Naive thymus-derived CD4-positive, alpha-beta T cell (primary cell): ENCODE measurements at regions not wholly inside any gene's neighbourhood (a gene's known extent, or its start where the extent isn't known, plus 50 kb on each side); places are given as distances from the start of the nearest gene placed in this dataset.
A peak's percentile ranks its signal among the peaks of the same experiment; 100 is the strongest.

Experiments
- ATAC-seq: fragments of 150-1000 bp; cut with Tn5 transposase; 2 replicates; pipeline ENCODE4 v1.10.0; 2021; ENCODE audit warnings: mild to moderate bottlenecking, moderate library complexity
- CTCF ChIA-PET: fragments of 350-600 bp; sonication (Branson Sonifier 250); formaldehyde crosslinking; loops from one replicate; lab custom pipeline; 2021; ENCODE audit warnings: antibody characterized with exemption; lab: Charles Lee
- POLR2A ChIA-PET: fragments of 350-600 bp; sonication (Branson Sonifier 250); formaldehyde crosslinking; loops from one replicate; lab custom pipeline; 2021; ENCODE audit warnings: antibody characterized with exemption, inconsistent platforms; lab: Charles Lee
- DNase-seq, 9 donors: peaks; one replicate each; pipeline versions ENCODE4 v3.0.0 to v3.0.0-alpha.2; 2020 to 2022; ENCODE audit warnings: mixed read lengths in 1 of 9
- H3K27ac ChIP-seq: one replicate; pipeline ENCODE4 v1.7.0; 2013; ENCODE audit warnings: mild to moderate bottlenecking, low read depth, low read length, moderate library complexity
- H3K27me3 ChIP-seq, 2 donors: one replicate each; pipeline ENCODE4 v1.7.0; 2013; ENCODE audit warnings: low read length in 2 of 2, mild to moderate bottlenecking in 2 of 2, moderate library complexity in 2 of 2; ENCODE audit not compliant: control insufficient read depth in 2 of 2, insufficient read depth in 2 of 2
- H3K36me3 ChIP-seq, 3 experiments: 1 replicate in 2 of 3; 2 replicates in 1 of 3; pipeline ENCODE4 v1.7.0; 2013; ENCODE audit warnings: low read length in 3 of 3, mild to moderate bottlenecking in 3 of 3, moderate library complexity in 1 of 3; ENCODE audit not compliant: insufficient read depth in 3 of 3, control insufficient read depth in 2 of 3
- H3K4me1 ChIP-seq, 2 donors: one replicate each; pipeline ENCODE4 v1.7.0; 2013; ENCODE audit warnings: low read length in 2 of 2, mild to moderate bottlenecking in 2 of 2, moderate library complexity in 1 of 2; ENCODE audit not compliant: control insufficient read depth in 2 of 2, insufficient read depth in 2 of 2
- H3K4me3 ChIP-seq: 2 replicates; pipeline ENCODE4 v1.7.0; 2013; ENCODE audit warnings: mild to moderate bottlenecking, low read length
- H3K9me3 ChIP-seq, 3 experiments: 1 replicate in 2 of 3; 2 replicates in 1 of 3; pipeline ENCODE4 v1.7.0; 2013; ENCODE audit warnings: low read length in 3 of 3; ENCODE audit not compliant: control insufficient read depth in 2 of 3
- H3K27ac Mint-ChIP-seq, 9 donors: one replicate each; pipeline ENCODE4 v1.8.0; 2020 to 2022; ENCODE audit warnings: mixed read lengths in 9 of 9, mild to moderate bottlenecking in 8 of 9, moderate library complexity in 5 of 9, inconsistent platforms in 2 of 9
- H3K27me3 Mint-ChIP-seq, 5 donors: one replicate each; pipeline ENCODE4 v1.8.0; 2021 to 2022; ENCODE audit warnings: mixed read lengths in 5 of 5, mild to moderate bottlenecking in 1 of 5
- H3K36me3 Mint-ChIP-seq, 5 donors: one replicate each; pipeline ENCODE4 v1.8.0; 2020 to 2022; ENCODE audit warnings: mixed read lengths in 5 of 5, mild to moderate bottlenecking in 3 of 5, inconsistent platforms in 1 of 5
- H3K4me1 Mint-ChIP-seq, 7 donors: one replicate each; pipeline ENCODE4 v1.8.0; 2020 to 2022; ENCODE audit warnings: mixed read lengths in 7 of 7, mild to moderate bottlenecking in 3 of 7, inconsistent platforms in 1 of 7
- H3K4me3 Mint-ChIP-seq, 10 donors: one replicate each; pipeline ENCODE4 v1.8.0; 2020 to 2022; ENCODE audit warnings: mild to moderate bottlenecking in 10 of 10, mixed read lengths in 10 of 10, moderate library complexity in 6 of 10, inconsistent platforms in 2 of 10
- H3K9me3 Mint-ChIP-seq, 11 donors: one replicate each; pipeline ENCODE4 v1.8.0; 2020 to 2022; ENCODE audit warnings: mixed read lengths in 11 of 11, mild to moderate bottlenecking in 4 of 11, inconsistent platforms in 1 of 11, moderate library complexity in 1 of 11
- intact Hi-C, 2 donors: fragments of 100-400 bp; cut with micrococcal nuclease; formaldehyde crosslinking; loops; one replicate each; pipeline ENCODE4 v1.15.1; 2023

DNA sequence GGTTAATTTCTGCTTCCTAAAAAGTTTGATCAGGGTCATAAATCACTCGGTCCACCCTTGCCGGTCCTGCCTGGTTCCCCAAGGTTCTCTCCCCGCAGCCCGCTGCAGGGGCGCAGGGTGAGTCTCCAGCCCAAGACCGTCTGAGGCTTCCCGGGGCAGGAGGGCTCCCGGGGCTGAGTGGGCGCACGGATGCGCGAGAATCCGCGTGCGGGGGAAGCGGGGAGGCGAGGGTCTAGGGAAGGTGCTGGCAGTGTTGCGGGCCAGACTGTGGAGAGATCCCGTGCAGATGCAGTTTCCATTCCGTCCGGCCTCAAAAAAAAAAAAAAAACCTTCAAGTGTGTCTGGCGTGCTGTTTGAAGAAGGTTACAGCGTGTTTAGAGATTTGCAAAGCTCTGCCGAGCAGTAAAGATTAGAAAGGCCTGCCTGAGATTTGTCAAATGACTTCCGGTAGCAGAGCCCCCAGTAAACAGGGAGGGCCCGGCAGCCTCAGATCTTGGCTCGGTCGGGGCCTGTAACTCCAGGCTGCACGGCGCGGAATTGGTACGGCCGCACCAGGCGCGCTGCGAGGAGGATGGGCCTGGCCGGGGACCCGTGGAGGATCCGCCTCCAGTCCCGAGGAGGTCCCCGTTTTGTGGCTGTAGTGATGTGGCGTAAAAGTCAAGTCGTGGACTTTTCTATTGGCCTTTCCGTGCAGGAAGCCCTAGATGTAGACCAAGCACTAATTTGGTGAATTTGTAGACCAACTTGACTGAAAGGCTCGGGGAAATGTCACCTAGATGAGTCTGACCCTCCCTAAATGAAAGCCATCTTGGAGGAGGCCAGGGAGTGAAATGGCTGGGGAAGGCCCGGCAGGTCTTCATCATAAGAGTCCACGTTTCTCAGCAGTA, 293.2 kb upstream of the NFE2L3 start:
- Mint-ChIP-seq H3K9me3 (peaks cover 4 to 55% (median 20%) of the 10 kb centered on the region in 11 donors), H3K4me1 (peaks cover 11 to 59% (median 27%) of the 10 kb centered on the region in 7 donors), H3K27me3 (peaks cover 13 to 67% (median 59%) of the 10 kb centered on the region in 5 donors), H3K36me3 (peaks cover 0 to 25% (median 0%) of the 10 kb centered on the region in 5 donors), H3K4me3 (peak overlapping the region in 4 of 10 donors; percentile 34 to 75 (median 44)), H3K27ac (peak overlapping the region in 6 of 9 donors; percentile 53 to 93 (median 82))
- DNase-seq = peak in 1 of 9 donors; percentile 22
- no peak overlapping the region for H3K4me3 ChIP-seq
- intact Hi-C loops = loop anchor here (10.0 kb wide), 2 partner anchors 734 to 1284 kb away; partner anchors contain the start of genes CYCS (in 1 of the 2) and PALS2 (in 1 of the 2)
- H3K9me3 ChIP-seq = peaks cover 0 to 28% (median 0%) of the 10 kb centered on the region in 3 experiments
- no peak for ATAC-seq
- no peak overlapping the region for H3K27ac ChIP-seq
- peaks cover 11% of the 10 kb centered on the region in 2 donors for H3K4me1 ChIP-seq
- H3K36me3 ChIP-seq = no peaks in the 10 kb centered on the region
- POLR2A ChIA-PET = no interaction called here
- CTCF ChIA-PET = no interaction called here
- peaks cover 45 to 97% of the 10 kb centered on the region in 2 donors for H3K27me3 ChIP-seq

DNA sequence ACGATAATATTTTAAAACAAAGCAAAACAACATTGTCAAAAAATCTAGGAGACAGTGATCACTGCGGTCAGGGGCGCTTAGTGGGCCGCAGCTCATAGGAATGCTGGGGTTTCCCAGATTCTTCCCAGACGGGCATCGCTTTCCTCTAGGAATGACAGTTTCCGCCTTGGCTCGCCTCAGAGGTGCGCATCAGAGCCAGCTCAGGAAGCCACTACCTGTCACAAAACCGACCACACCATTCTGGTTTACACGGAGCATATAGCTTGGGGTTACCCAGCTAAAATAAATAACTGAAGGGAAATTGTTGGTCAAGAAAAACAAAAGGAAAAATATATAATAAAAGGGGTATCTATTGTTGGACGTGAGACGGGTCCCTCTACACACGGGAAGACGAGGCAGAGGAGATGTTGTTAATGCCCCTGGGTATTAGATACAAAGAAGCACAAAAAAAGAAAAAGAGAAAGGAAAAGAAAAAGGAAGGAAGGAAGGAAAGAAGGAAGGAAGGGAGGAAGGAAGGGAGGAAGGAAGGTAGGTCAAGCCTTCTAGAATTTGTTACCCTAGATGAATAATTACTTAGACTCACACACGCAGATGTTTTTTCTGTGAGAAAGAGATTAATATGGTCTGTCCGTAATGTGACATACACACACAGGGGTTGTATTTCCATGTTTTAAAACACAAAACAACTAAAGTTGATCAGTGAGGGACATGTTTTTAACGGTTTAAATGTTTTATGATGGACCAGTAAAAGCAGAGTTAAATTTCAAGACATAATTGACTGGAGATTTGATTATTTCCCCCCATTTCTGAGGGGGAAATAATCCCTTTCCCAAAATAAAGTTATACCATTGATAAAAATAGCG, 292.4 kb upstream of the NFE2L3 start:
- no peaks in the 10 kb centered on the region for H3K36me3 ChIP-seq
- Mint-ChIP-seq H3K36me3 (peaks cover 0 to 25% (median 0%) of the 10 kb centered on the region in 5 donors), H3K27ac (peak overlapping the region in 6 of 9 donors; percentile 53 to 93 (median 82)), H3K27me3 (peaks cover 8 to 63% (median 53%) of the 10 kb centered on the region in 5 donors), H3K9me3 (peaks cover 4 to 54% (median 20%) of the 10 kb centered on the region in 11 donors), H3K4me1 (peaks cover 8 to 54% (median 21%) of the 10 kb centered on the region in 7 donors), H3K4me3 (peak overlapping the region in 7 of 10 donors; percentile 27 to 87 (median 41))
- H3K9me3 ChIP-seq = peaks cover 0 to 28% (median 0%) of the 10 kb centered on the region in 3 experiments
- intact Hi-C loops = loop anchor here (2.0 to 10.0 kb wide), 6 partner anchors 677 to 1328 kb away; partner anchors contain the start of genes PALS2 (in 2 of the 2), CYCS (in 1 of the 2) and HOXA11 (in 1 of the 2)
- peaks cover 37 to 93% of the 10 kb centered on the region in 2 donors for H3K27me3 ChIP-seq
- H3K27ac ChIP-seq = no peak overlapping the region
- no peak overlapping the region for H3K4me3 ChIP-seq
- POLR2A ChIA-PET = no interaction called here
- CTCF ChIA-PET = no interaction called here
- H3K4me1 ChIP-seq = peaks cover 11% of the 10 kb centered on the region in 2 donors
- DNase-seq = peak in 2 of 9 donors; percentile 19 to 26
- no peak for ATAC-seq

DNA sequence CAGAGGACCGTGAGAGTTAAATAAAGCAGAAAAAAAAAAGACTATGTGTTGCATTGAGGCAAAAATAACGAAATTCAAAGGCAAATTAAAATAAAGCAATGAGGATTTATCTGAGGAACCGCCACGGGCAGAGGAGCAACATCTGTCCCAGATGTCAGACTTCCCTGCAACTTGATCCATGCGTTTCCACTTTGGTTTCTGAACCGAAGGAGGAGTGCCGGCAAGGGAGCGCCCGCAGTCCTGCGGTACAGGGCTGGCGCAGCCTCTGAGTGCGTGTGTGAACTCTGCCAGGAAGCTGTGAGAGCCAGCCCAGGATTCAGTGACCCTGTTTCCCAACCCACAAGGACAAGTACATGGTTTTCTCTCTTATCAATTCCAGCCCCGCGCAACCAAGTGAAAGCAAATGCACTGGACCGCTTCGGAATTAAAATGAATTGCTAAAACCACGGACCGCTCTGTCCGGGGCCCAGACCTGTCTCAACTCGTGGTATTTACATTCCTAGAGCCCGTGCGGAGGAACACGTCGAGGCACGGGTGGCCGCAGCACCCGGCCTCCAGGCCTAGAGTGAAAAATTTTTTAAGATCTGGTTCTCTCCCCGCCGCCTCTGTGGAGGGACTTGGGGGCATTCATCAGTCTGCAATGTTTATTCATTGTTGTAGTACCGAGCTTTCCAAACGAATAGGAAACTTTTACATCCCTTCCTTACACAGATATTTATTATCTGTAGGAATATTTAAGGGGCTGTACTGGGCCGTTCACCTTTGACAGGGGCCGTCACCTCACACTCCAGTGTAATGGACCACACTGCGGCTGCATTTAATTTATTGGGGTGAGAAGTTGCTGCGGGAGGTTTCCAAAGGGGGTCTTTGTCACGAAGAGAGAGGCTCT, 291.5 kb upstream of the NFE2L3 start:
- Histone ChIP-seq H3K4me3 (no peak overlapping the region), H3K27me3 (peaks cover 37 to 92% of the 10 kb centered on the region in 2 donors), H3K4me1 (peaks cover 8 to 11% of the 10 kb centered on the region in 2 donors), H3K9me3 (peaks cover 0 to 28% (median 0%) of the 10 kb centered on the region in 3 experiments), H3K36me3 (no peaks in the 10 kb centered on the region), H3K27ac (no peak overlapping the region)
- peaks cover 10 to 64% (median 59%) of the 10 kb centered on the region in 5 donors for H3K27me3 Mint-ChIP-seq
- ChIA-PET CTCF (no interaction called here), POLR2A (no interaction called here)
- peaks cover 8 to 49% (median 20%) of the 10 kb centered on the region in 7 donors for H3K4me1 Mint-ChIP-seq
- H3K36me3 Mint-ChIP-seq = peaks cover 0 to 25% (median 0%) of the 10 kb centered on the region in 5 donors
- no peak for ATAC-seq
- peak overlapping the region in 6 of 10 donors; percentile 23 to 87 (median 37) for H3K4me3 Mint-ChIP-seq
- intact Hi-C loops = loop anchor here (2.0 to 10.0 kb wide), 5 partner anchors 678 to 1327 kb away; partner anchors contain the start of genes HOXA11 (in 1 of the 2) and PALS2 (in 1 of the 2)
- peaks cover 4 to 53% (median 20%) of the 10 kb centered on the region in 11 donors for H3K9me3 Mint-ChIP-seq
- DNase-seq = peak in 2 of 9 donors; percentile 30 to 39
- H3K27ac Mint-ChIP-seq = peak overlapping the region in 7 of 9 donors; percentile 35 to 93 (median 83)

DNA sequence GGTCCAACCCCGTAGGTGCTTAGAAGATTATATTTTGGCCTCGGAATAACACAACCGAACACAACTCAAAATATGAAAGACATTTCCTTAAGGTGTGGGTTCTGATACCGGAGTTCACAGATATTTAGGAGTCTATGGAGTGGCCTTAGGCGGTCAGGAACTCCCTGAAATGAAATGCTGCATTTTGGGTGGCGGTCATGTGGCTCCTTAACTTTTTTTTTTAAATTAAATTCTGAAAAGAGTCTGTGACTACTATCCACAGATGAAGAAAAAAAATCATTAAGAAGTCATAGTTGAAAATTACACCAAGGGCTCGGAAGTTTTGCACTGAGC, 290.9 kb upstream of the NFE2L3 start:
- peaks cover 4 to 51% (median 20%) of the 10 kb centered on the region in 11 donors for H3K9me3 Mint-ChIP-seq
- H3K27me3 Mint-ChIP-seq = peaks cover 13 to 71% (median 62%) of the 10 kb centered on the region in 5 donors
- H3K4me1 Mint-ChIP-seq = peaks cover 8 to 46% (median 20%) of the 10 kb centered on the region in 7 donors
- Histone ChIP-seq H3K4me1 (peaks cover 8 to 11% of the 10 kb centered on the region in 2 donors), H3K4me3 (no peak overlapping the region), H3K27ac (no peak overlapping the region), H3K36me3 (no peaks in the 10 kb centered on the region), H3K9me3 (peaks cover 0 to 28% (median 0%) of the 10 kb centered on the region in 3 experiments), H3K27me3 (peaks cover 42 to 92% of the 10 kb centered on the region in 2 donors)
- H3K27ac Mint-ChIP-seq = peak overlapping the region in 6 of 9 donors; percentile 6 to 89 (median 84)
- ChIA-PET CTCF (no interaction called here), POLR2A (interaction anchor here (0.8 kb wide), 1 partner anchor 15 kb away, joined by 3 read pairs; no protein-coding TSS in a partner anchor)
- ATAC-seq (no peak), DNase-seq (no peak)
- peaks cover 0 to 25% (median 0%) of the 10 kb centered on the region in 5 donors for H3K36me3 Mint-ChIP-seq
- intact Hi-C loops = loop anchor here (2.0 to 10.0 kb wide), 5 partner anchors 679 to 1326 kb away; partner anchors contain the start of genes HOXA11 (in 1 of the 2) and PALS2 (in 1 of the 2)
- H3K4me3 Mint-ChIP-seq = peak overlapping the region in 5 of 10 donors; percentile 1 to 87 (median 65)

DNA sequence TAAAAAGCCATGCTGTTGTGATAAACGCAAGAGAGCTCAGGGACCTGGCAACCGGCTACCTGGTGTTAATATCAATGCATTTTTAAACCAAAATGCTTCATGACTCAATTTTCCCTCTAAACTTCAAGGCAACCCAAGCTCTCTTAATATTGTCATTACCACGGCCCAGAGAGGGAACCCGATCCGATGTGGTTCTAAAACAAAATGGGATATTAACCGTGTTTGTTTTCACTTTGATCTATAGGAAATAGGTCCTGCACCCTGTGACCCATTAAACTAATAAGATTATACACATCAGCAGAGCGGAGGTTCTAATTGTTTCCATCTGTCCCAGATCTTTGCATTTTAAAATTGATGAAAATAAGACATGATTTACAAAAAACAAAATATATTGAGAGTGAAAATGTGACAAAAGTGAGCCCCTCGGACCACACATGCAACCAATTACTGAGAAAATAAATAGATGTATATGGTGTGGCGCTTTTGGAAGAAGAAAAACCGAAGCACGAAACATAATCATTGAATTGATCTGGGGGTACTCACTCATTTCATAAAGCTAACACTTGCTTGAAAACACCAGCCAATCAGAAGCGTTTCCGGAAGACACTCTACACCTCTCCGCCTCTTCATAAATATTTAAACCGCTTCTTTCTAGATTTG, 290.3 kb upstream of the NFE2L3 start:
- H3K4me1 ChIP-seq = peaks cover 6% of the 10 kb centered on the region in 2 donors
- intact Hi-C loops = loop anchor here (1.0 to 10.0 kb wide), 14 partner anchors 31 to 1801 kb away; partner anchors contain the start of genes HIBADH (in 1 of the 2), HNRNPA2B1 (in 1 of the 2), HOXA11 (in 1 of the 2) and NFE2L3 (in 1 of the 2)
- DNase-seq (peak in 2 of 9 donors; percentile 24 to 26), ATAC-seq (no peak)
- H3K27me3 ChIP-seq = peaks cover 36 to 92% of the 10 kb centered on the region in 2 donors
- H3K27ac Mint-ChIP-seq = peak overlapping the region in 8 of 9 donors; percentile 14 to 88 (median 84)
- peak overlapping the region in 8 of 10 donors; percentile 2 to 87 (median 61) for H3K4me3 Mint-ChIP-seq
- no peak overlapping the region for H3K4me3 ChIP-seq
- peaks cover 4 to 51% (median 20%) of the 10 kb centered on the region in 11 donors for H3K9me3 Mint-ChIP-seq
- H3K36me3 ChIP-seq = no peaks in the 10 kb centered on the region
- H3K27me3 Mint-ChIP-seq = peaks cover 19 to 77% (median 62%) of the 10 kb centered on the region in 5 donors
- POLR2A ChIA-PET = interaction anchor here (0.7 to 1.6 kb wide), 3 partner anchors 10 to 799 kb away, joined by 3 to 4 read pairs (median 3); no protein-coding TSS in a partner anchor
- peaks cover 8 to 46% (median 20%) of the 10 kb centered on the region in 7 donors for H3K4me1 Mint-ChIP-seq
- no peak overlapping the region for H3K27ac ChIP-seq
- peaks cover 0 to 25% (median 0%) of the 10 kb centered on the region in 5 donors for H3K36me3 Mint-ChIP-seq
- H3K9me3 ChIP-seq = peaks cover 0 to 28% (median 0%) of the 10 kb centered on the region in 3 experiments
- CTCF ChIA-PET = no interaction called here
